22Rv1 (cell line): ENCODE measurements at regions not wholly inside any gene's neighbourhood (a gene's known extent, or its start where the extent isn't known, plus 50 kb on each side); places are given as distances from the start of the nearest gene placed in this dataset.

Source experiments
- ZFX ChIP-seq: fragments of 450-650 bp; IDR thresholded peaks from 2 replicates; pipeline ENCODE4 v1.6.1; 2017; ENCODE audit warnings: antibody characterized with exemption, borderline replicate concordance
- TF ChIP-seq, protein P1 (sequence below): fragments of 450-650 bp; IDR thresholded peaks from 2 replicates; pipeline ENCODE4 v1.5.1; 2017; ENCODE audit warnings: mild to moderate bottlenecking

DNA sequence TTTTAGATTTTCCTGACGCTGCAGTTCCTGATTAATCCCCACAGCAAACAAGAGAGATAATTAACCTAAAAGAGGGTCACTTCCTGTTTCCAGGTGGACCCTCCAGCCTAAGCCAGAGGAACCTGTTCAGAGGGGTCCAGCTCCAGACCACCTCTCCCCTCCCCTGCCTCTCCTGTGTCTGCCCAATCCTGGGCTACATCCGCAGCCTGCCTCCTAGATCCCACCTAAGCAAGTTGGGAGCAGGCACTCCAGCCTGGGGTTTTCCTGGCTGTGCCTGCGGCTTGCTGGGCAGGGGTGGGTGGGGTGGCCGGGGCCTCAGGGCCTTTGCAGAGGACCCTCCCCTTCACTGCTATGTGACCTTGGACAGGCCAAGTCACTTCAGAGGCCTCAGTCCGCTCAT is 178.6 kb upstream of the LINGO1 start:
- TF ChIP-seq, protein P1, sequence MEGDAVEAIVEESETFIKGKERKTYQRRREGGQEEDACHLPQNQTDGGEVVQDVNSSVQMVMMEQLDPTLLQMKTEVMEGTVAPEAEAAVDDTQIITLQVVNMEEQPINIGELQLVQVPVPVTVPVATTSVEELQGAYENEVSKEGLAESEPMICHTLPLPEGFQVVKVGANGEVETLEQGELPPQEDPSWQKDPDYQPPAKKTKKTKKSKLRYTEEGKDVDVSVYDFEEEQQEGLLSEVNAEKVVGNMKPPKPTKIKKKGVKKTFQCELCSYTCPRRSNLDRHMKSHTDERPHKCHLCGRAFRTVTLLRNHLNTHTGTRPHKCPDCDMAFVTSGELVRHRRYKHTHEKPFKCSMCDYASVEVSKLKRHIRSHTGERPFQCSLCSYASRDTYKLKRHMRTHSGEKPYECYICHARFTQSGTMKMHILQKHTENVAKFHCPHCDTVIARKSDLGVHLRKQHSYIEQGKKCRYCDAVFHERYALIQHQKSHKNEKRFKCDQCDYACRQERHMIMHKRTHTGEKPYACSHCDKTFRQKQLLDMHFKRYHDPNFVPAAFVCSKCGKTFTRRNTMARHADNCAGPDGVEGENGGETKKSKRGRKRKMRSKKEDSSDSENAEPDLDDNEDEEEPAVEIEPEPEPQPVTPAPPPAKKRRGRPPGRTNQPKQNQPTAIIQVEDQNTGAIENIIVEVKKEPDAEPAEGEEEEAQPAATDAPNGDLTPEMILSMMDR: no peak
- TF ChIP-seq ZFX: no peak
